ENCODE measurements at regions not wholly inside any gene's neighbourhood (a gene's known extent, or its start where the extent isn't known, plus 50 kb on each side); places are given as distances from the start of the nearest gene placed in this dataset.
A peak's percentile ranks its signal among the peaks of the same experiment; 100 is the strongest.

DNA sequence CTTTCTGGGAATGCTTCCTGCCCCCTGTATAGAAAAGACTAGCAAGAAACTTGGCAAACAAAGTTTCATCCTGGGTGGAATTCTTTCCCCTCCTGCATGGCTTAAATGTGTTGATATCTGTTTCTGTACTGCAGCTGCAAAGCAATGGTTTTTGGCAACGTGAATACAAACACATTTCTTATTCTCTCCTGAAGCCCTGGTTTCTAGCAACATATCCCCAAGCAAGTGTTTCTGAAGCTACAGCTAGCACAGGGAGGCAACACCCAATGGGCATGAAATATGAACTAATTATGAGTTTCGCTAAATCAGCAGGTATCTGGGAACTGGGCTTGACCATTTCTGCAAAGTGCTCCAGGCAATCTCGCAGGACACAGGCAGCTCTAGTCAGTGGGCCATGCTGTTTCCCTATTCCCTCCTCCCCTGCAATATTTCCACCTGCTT is 392.3 kb upstream of the TMPO start:
- DNase-seq, result no peak
- whole genome bisulfite sequencing (ENCODE audit: insufficient coverage, low lambda C conversion rate), result no CpG with 5 or more reads among the region's 3 CpGs
- no peak overlapping the region for H3K27ac ChIP-seq (ENCODE audit: low read length)

GRCh38 chr12:98126637-98127335 is 388.6 kb upstream of the TMPO start:
- WGBS (ENCODE audit: insufficient coverage, low lambda C conversion rate), result 0% methylated on average over 1 of the region's 12 CpGs
- H3K4me3 ChIP-seq (ENCODE audit: low read length), result no peak overlapping the region
- H3K36me3 ChIP-seq (ENCODE audit: control insufficient read depth, insufficient read depth, low read length), result no peaks in the 10 kb centered on the region
- peak overlapping the region; percentile 62 for H3K27ac ChIP-seq (ENCODE audit: low read length)
- H3K9me3 ChIP-seq (ENCODE audit: control insufficient read depth, low read depth, low read length), result no peaks in the 10 kb centered on the region
- peaks cover 23% of the 10 kb centered on the region for H3K4me1 ChIP-seq (ENCODE audit: control insufficient read depth, insufficient read depth, low read length)
- peak; percentile 86 to 96 for DNase-seq
- H3K27me3 ChIP-seq (ENCODE audit: control insufficient read depth, insufficient read depth, low read length), result no peaks in the 10 kb centered on the region

More for the DNA sequence above, 392.3 kb upstream of the TMPO start:
- Histone ChIP-seq H3K36me3 (ENCODE audit: control insufficient read depth, insufficient read depth, low read length) (no peaks in the 10 kb centered on the region), H3K4me3 (ENCODE audit: low read length) (no peak overlapping the region), H3K9me3 (ENCODE audit: control insufficient read depth, low read depth, low read length) (no peaks in the 10 kb centered on the region), H3K27me3 (ENCODE audit: control insufficient read depth, insufficient read depth, low read length) (no peaks in the 10 kb centered on the region), H3K4me1 (ENCODE audit: control insufficient read depth, insufficient read depth, low read length) (peaks cover 20% of the 10 kb centered on the region)

DNA sequence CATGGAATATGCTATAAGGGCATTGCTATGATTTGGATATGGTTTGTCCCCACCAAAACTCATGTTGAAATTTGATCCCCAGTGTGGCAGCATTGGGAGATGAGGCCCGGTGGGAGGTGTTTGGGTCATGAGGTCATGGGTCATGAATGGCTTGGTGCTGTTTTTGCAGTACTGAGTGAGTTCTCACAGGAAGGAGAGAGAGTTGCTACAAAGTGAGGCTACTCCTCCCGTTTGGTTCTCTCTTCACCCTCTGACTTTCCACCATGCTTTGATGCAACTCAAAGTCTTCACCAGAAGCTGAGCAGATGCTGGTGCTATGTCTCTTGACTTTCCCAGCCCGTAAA is 388.1 kb upstream of the TMPO start:
- no peak overlapping the region for H3K4me3 ChIP-seq (ENCODE audit: low read length)
- peak in 1 of 2 donors; percentile 26 for DNase-seq
- no peaks in the 10 kb centered on the region for H3K36me3 ChIP-seq (ENCODE audit: control insufficient read depth, insufficient read depth, low read length)
- H3K9me3 ChIP-seq (ENCODE audit: control insufficient read depth, low read depth, low read length), result no peaks in the 10 kb centered on the region
- H3K27ac ChIP-seq (ENCODE audit: low read length), result peak overlapping the region; percentile 62
- no CpG with 5 or more reads among the region's 3 CpGs for WGBS (ENCODE audit: insufficient coverage, low lambda C conversion rate)
- H3K27me3 ChIP-seq (ENCODE audit: control insufficient read depth, insufficient read depth, low read length), result no peaks in the 10 kb centered on the region
- peaks cover 23% of the 10 kb centered on the region for H3K4me1 ChIP-seq (ENCODE audit: control insufficient read depth, insufficient read depth, low read length)

- no peaks in the 10 kb centered on the region for H3K9me3 ChIP-seq (ENCODE audit: control insufficient read depth, low read depth, low read length)
- peak in 1 of 2 donors; percentile 67 for DNase-seq
- peaks cover 23% of the 10 kb centered on the region for H3K4me1 ChIP-seq (ENCODE audit: control insufficient read depth, insufficient read depth, low read length)
- H3K27me3 ChIP-seq (ENCODE audit: control insufficient read depth, insufficient read depth, low read length), result no peaks in the 10 kb centered on the region
- H3K36me3 ChIP-seq (ENCODE audit: control insufficient read depth, insufficient read depth, low read length), result no peaks in the 10 kb centered on the region
- no peak overlapping the region for H3K4me3 ChIP-seq (ENCODE audit: low read length)
- H3K27ac ChIP-seq (ENCODE audit: low read length), result peak overlapping the region; percentile 62
These were observed 387.5 kb upstream of the TMPO start for GRCh38 chr12:98127854-98128253.

DNA sequence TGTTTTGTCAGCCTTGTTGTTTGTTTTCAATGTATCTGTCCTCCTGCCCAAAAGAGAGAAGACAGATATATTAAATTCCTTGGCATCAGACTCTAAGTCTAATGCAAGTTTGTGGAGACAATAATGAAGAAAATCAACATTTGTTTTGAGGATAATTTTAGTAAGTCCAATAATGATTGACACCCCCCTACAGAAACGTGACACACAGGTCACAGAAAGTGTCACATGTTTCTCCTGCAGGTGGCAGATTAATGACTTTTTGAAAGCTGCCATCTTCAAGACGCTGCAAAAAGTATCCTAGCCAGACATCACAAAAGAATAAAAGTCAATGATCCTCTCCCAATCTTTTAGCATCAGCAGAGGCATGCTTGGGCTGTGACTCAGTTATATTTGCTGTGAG is 378.8 kb upstream of the TMPO start:
- Histone ChIP-seq H3K4me1 (ENCODE audit: control insufficient read depth, insufficient read depth, low read length) (peaks cover 3% of the 10 kb centered on the region), H3K27ac (ENCODE audit: low read length) (no peak overlapping the region), H3K9me3 (ENCODE audit: control insufficient read depth, low read depth, low read length) (no peaks in the 10 kb centered on the region), H3K36me3 (ENCODE audit: control insufficient read depth, insufficient read depth, low read length) (no peaks in the 10 kb centered on the region), H3K4me3 (ENCODE audit: low read length) (no peak overlapping the region), H3K27me3 (ENCODE audit: control insufficient read depth, insufficient read depth, low read length) (no peaks in the 10 kb centered on the region)
- 60% methylated on average over 1 of the region's 2 CpGs for WGBS (ENCODE audit: insufficient coverage, low lambda C conversion rate)
- no peak for DNase-seq

DNA sequence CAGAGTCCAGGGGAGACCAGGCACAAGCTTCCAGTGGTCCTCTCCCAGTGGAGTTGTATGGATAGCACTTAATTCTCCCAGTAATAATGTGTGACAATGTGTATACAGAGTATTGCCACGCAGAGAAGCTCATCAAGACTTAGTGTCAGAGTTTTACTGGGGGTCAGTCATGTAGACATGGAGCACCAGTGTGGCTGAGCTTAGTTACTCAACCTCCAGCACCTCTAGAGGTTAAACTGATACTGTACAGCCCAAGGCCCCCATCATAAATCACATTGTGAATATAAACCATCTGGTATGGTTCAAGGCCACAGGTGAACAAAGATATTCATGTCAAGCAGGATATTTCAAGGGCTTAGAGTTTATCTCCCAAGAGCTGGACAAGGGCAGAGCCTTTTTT is 378.1 kb upstream of the TMPO start:
- no peak for DNase-seq
- H3K4me3 ChIP-seq (ENCODE audit: low read length), result no peak overlapping the region
- H3K4me1 ChIP-seq (ENCODE audit: control insufficient read depth, insufficient read depth, low read length), result peaks cover 3% of the 10 kb centered on the region
- H3K27me3 ChIP-seq (ENCODE audit: control insufficient read depth, insufficient read depth, low read length), result no peaks in the 10 kb centered on the region
- no peaks in the 10 kb centered on the region for H3K36me3 ChIP-seq (ENCODE audit: control insufficient read depth, insufficient read depth, low read length)
- H3K27ac ChIP-seq (ENCODE audit: low read length), result no peak overlapping the region
- H3K9me3 ChIP-seq (ENCODE audit: control insufficient read depth, low read depth, low read length), result no peaks in the 10 kb centered on the region
- no CpG with 5 or more reads among the region's 1 CpG for WGBS (ENCODE audit: insufficient coverage, low lambda C conversion rate)

GRCh38 chr12:98144953-98145352 is 370.4 kb upstream of the TMPO start:
- peaks cover 18% of the 10 kb centered on the region for H3K4me1 ChIP-seq (ENCODE audit: control insufficient read depth, insufficient read depth, low read length)
- H3K27ac ChIP-seq (ENCODE audit: low read length), result no peak overlapping the region
- H3K9me3 ChIP-seq (ENCODE audit: control insufficient read depth, low read depth, low read length), result no peaks in the 10 kb centered on the region
- H3K36me3 ChIP-seq (ENCODE audit: control insufficient read depth, insufficient read depth, low read length), result no peaks in the 10 kb centered on the region
- no peak overlapping the region for H3K4me3 ChIP-seq (ENCODE audit: low read length)
- no peak for DNase-seq
- H3K27me3 ChIP-seq (ENCODE audit: control insufficient read depth, insufficient read depth, low read length), result no peaks in the 10 kb centered on the region

DNA sequence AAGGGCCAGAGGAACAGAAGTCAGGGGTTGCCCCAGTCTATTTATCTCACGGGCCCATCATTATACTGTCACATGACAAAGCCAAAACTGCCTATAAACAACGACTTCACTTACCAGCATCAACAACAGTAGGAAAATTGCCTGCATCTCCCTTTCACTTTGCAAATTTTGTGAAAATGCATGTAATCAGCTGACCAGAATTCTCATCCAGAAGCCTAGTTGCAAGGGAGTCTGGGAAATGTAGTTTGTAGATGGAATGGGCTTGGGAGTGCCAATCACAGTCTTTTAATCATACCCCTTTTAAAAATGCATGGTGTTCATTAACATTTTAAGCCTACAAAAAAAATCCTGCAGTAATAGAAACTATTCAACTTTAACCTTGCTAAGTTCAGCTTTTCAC is 369.3 kb upstream of the TMPO start:
- WGBS (ENCODE audit: insufficient coverage, low lambda C conversion rate), result no CpG with 5 or more reads among the region's 2 CpGs
- peaks cover 21% of the 10 kb centered on the region for H3K4me1 ChIP-seq (ENCODE audit: control insufficient read depth, insufficient read depth, low read length)
- no peak for DNase-seq

GRCh38 chr12:98146487-98146886 is 368.9 kb upstream of the TMPO start:
- 100% methylated on average over 1 of the region's 4 CpGs for WGBS (ENCODE audit: insufficient coverage, low lambda C conversion rate)
- H3K27me3 ChIP-seq (ENCODE audit: control insufficient read depth, insufficient read depth, low read length), result no peaks in the 10 kb centered on the region
- no peak for DNase-seq
- H3K4me3 ChIP-seq (ENCODE audit: low read length), result no peak overlapping the region
- H3K36me3 ChIP-seq (ENCODE audit: control insufficient read depth, insufficient read depth, low read length), result no peaks in the 10 kb centered on the region
- H3K9me3 ChIP-seq (ENCODE audit: control insufficient read depth, low read depth, low read length), result no peaks in the 10 kb centered on the region
- H3K4me1 ChIP-seq (ENCODE audit: control insufficient read depth, insufficient read depth, low read length), result peaks cover 21% of the 10 kb centered on the region
- H3K27ac ChIP-seq (ENCODE audit: low read length), result no peak overlapping the region

More for the DNA sequence above, 369.3 kb upstream of the TMPO start:
- Histone ChIP-seq H3K4me3 (ENCODE audit: low read length) (no peak overlapping the region), H3K27me3 (ENCODE audit: control insufficient read depth, insufficient read depth, low read length) (no peaks in the 10 kb centered on the region), H3K9me3 (ENCODE audit: control insufficient read depth, low read depth, low read length) (no peaks in the 10 kb centered on the region), H3K27ac (ENCODE audit: low read length) (no peak overlapping the region), H3K36me3 (ENCODE audit: control insufficient read depth, insufficient read depth, low read length) (no peaks in the 10 kb centered on the region)

GRCh38 chr12:98149270-98149669 is 366.1 kb upstream of the TMPO start:
- peaks cover 22% of the 10 kb centered on the region for H3K4me1 ChIP-seq (ENCODE audit: control insufficient read depth, insufficient read depth, low read length)
- peak in 1 of 2 donors; percentile 24 for DNase-seq
- H3K27ac ChIP-seq (ENCODE audit: low read length), result peak overlapping the region; percentile 71
- H3K27me3 ChIP-seq (ENCODE audit: control insufficient read depth, insufficient read depth, low read length), result no peaks in the 10 kb centered on the region
- H3K36me3 ChIP-seq (ENCODE audit: control insufficient read depth, insufficient read depth, low read length), result no peaks in the 10 kb centered on the region
- H3K9me3 ChIP-seq (ENCODE audit: control insufficient read depth, low read depth, low read length), result no peaks in the 10 kb centered on the region
- no peak overlapping the region for H3K4me3 ChIP-seq (ENCODE audit: low read length)

GRCh38 chr12:98149691-98150210 is 365.6 kb upstream of the TMPO start:
- no CpG with 5 or more reads among the region's 4 CpGs for WGBS (ENCODE audit: insufficient coverage, low lambda C conversion rate)
- H3K4me1 ChIP-seq (ENCODE audit: control insufficient read depth, insufficient read depth, low read length), result peaks cover 25% of the 10 kb centered on the region
- no peak overlapping the region for H3K4me3 ChIP-seq (ENCODE audit: low read length)
- no peaks in the 10 kb centered on the region for H3K27me3 ChIP-seq (ENCODE audit: control insufficient read depth, insufficient read depth, low read length)
- no peaks in the 10 kb centered on the region for H3K36me3 ChIP-seq (ENCODE audit: control insufficient read depth, insufficient read depth, low read length)
- peak overlapping the region; percentile 71 for H3K27ac ChIP-seq (ENCODE audit: low read length)
- no peaks in the 10 kb centered on the region for H3K9me3 ChIP-seq (ENCODE audit: control insufficient read depth, low read depth, low read length)
- DNase-seq, result peak; percentile 78 to 95

Data from large intestine (tissue), 3 donors.